IPS-15b (cell line): ENCODE measurements at regions not wholly inside any gene's neighbourhood (a gene's known extent, or its start where the extent isn't known, plus 50 kb on each side); places are given as distances from the start of the nearest gene placed in this dataset.

ENCODE experiments used
- H3K27me3 ChIP-seq: one replicate; pipeline ENCODE4 v1.6.1; 2013; ENCODE audit warnings: low read length; ENCODE audit not compliant: control insufficient read depth, insufficient read depth
- H3K36me3 ChIP-seq: one replicate; pipeline ENCODE4 v1.6.1; 2013; ENCODE audit warnings: low read length; ENCODE audit not compliant: control insufficient read depth, insufficient read depth
- H3K4me1 ChIP-seq: one replicate; pipeline ENCODE4 v1.6.1; 2013; ENCODE audit warnings: mild to moderate bottlenecking, low read length; ENCODE audit not compliant: control insufficient read depth, insufficient read depth
- H3K4me3 ChIP-seq: one replicate; pipeline ENCODE4 v1.5.1; 2013; ENCODE audit warnings: low read depth, low read length
- H3K9ac ChIP-seq: one replicate; pipeline ENCODE4 v1.6.1; 2013; ENCODE audit warnings: low read depth, mild to moderate bottlenecking, low read length
- H3K9me3 ChIP-seq: one replicate; pipeline ENCODE4 v1.6.1; 2013; ENCODE audit warnings: mild to moderate bottlenecking, low read length; ENCODE audit not compliant: control insufficient read depth, insufficient read depth

DNA sequence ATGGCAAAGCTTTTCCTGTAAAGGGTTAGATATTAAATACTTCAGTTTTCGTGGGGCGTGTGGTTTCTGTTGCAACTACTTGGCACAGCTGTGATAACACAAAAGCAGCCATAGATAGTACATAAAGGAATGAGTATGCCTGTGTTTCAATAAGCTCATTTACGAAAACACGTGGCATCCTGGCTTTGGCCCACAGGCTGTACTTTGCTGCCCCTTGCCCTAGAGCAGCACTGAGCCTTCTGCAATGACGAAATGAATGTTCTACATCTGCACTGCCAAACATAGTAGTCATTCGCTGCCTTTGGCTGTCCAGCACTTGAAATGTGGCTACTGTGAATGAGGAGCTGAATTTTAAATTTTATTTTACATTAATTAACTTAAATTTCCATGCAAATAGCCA, 376.2 kb upstream of the TPK1 start:
- Histone ChIP-seq H3K9ac (no peak overlapping the region), H3K9me3 (no peaks in the 10 kb centered on the region), H3K27me3 (no peaks in the 10 kb centered on the region), H3K4me3 (no peak overlapping the region), H3K36me3 (no peaks in the 10 kb centered on the region), H3K4me1 (no peaks in the 10 kb centered on the region)

DNA sequence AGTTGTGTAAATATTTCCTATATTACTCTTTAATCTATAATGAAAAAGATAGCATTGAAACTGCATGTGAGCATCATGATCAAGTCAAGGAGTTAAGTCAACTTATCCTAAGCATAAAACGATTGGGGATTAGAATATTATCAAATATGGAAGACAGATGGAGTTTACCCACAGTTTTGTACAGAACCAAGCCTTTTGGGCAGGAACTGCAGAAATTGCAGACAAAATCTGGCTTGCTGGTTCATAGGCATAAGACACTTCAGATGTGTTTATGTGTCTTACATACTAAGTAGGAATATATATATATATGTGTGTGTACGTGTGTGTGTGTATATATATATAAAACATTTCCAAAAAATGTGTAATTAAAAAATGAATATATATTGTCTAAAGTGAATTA, 375.4 kb upstream of the TPK1 start:
- Histone ChIP-seq H3K27me3 (no peaks in the 10 kb centered on the region), H3K4me1 (no peaks in the 10 kb centered on the region), H3K4me3 (no peak overlapping the region), H3K36me3 (no peaks in the 10 kb centered on the region), H3K9me3 (no peaks in the 10 kb centered on the region), H3K9ac (no peak overlapping the region)

DNA sequence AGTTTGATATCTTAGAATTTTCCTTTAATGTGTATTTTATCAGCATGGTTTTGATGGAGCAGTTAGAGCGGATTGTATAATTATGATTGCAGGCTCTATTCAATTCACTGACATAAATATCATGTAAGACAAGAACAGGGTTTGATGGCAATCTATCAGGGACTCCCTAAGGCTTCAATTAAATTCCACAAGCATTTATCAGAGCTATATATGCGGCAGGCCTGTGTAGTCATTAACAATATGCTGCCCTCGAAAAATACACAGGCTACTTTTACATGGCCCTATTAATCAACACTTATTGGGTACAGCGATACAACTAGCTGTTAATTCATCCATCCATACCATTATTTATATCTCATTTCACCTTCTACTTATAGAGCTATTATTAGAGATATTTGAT, 358.1 kb upstream of the TPK1 start:
- Histone ChIP-seq H3K36me3 (no peaks in the 10 kb centered on the region), H3K4me1 (no peaks in the 10 kb centered on the region), H3K9ac (no peak overlapping the region), H3K4me3 (no peak overlapping the region), H3K9me3 (no peaks in the 10 kb centered on the region), H3K27me3 (no peaks in the 10 kb centered on the region)

DNA sequence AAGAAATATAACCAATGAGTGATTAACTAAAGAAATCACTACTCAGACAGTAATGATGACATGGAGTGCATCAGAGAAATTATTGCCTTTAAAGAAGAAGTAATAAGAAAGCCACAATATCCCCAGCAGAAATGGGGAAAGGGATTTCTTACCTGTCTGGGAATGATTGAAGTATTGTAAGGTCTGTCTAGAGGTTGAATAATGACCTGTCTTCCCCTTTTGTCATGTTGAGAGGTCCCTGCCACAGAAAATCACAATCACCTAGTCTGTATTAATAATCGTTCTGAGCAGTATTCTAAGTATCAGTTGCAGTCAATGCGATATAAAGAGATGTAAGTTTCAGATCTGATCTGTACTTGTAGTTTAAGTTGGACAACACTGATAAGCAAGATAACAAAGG, 349.1 kb upstream of the TPK1 start:
- Histone ChIP-seq H3K4me3 (no peak overlapping the region), H3K4me1 (no peaks in the 10 kb centered on the region), H3K9ac (no peak overlapping the region), H3K36me3 (no peaks in the 10 kb centered on the region), H3K27me3 (no peaks in the 10 kb centered on the region), H3K9me3 (no peaks in the 10 kb centered on the region)

DNA sequence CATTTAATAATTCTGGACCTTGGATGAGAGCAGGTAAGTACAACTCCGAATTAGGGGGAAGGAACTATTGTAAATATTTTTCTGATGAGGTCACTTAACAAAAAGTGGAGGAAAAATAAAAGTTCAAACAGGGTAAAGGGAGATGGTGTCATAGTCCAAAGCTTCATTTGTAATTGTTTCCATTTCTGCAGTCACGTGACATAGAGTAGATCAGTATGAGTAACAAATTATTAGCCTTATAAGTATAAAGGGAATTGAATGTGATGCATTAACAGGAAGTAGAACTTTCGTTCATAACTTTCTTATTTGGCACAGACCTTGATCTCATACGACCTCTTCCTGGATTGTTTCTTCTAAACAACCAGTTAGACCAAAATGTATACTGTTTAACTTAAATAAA, 347.2 kb upstream of the TPK1 start:
- H3K36me3 ChIP-seq = no peaks in the 10 kb centered on the region
- H3K9me3 ChIP-seq = no peaks in the 10 kb centered on the region
- no peak overlapping the region for H3K4me3 ChIP-seq
- no peaks in the 10 kb centered on the region for H3K4me1 ChIP-seq
- H3K27me3 ChIP-seq = no peaks in the 10 kb centered on the region
- H3K9ac ChIP-seq = no peak overlapping the region

DNA sequence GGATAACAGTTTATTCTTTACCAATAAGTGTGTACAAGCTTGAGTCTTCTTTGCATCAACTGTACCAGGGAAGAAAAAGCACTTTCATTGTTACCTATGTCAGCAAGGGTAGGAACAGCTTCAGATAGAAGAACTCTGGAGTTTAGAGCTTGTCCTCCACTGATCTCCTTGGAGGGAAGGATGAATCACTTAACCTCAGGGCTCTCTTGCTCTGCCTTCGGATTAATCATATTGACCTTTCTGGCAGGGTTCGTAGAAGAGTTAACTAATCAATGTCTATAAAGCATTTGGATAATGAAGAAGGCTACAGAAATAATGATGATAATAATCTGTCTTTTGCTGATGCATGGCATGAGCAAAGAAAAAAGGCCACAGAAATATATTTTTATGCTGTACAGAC, 339.5 kb upstream of the TPK1 start:
- Histone ChIP-seq H3K9ac (no peak overlapping the region), H3K36me3 (no peaks in the 10 kb centered on the region), H3K4me3 (no peak overlapping the region), H3K9me3 (no peaks in the 10 kb centered on the region), H3K4me1 (no peaks in the 10 kb centered on the region), H3K27me3 (no peaks in the 10 kb centered on the region)

DNA sequence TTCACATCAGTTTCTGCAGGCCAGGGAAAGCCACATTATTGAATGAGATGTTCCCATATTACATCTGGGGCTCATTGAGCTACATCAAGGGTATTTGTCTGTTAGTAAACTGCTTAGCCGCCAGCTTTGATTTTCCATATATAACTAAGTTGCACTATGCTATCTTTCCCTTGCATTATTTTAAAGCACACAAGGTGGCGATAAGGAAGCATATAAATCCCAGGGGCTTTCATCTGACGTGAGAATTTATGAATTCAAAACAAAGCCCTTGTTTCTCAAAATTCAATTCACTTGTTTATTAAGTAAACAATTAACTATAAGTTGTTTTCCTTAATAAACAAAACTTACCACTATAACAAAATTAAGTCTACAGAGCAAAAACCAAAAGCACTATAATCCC, 334.1 kb upstream of the TPK1 start:
- Histone ChIP-seq H3K36me3 (no peaks in the 10 kb centered on the region), H3K9ac (no peak overlapping the region), H3K27me3 (no peaks in the 10 kb centered on the region), H3K4me3 (no peak overlapping the region), H3K9me3 (no peaks in the 10 kb centered on the region), H3K4me1 (no peaks in the 10 kb centered on the region)

DNA sequence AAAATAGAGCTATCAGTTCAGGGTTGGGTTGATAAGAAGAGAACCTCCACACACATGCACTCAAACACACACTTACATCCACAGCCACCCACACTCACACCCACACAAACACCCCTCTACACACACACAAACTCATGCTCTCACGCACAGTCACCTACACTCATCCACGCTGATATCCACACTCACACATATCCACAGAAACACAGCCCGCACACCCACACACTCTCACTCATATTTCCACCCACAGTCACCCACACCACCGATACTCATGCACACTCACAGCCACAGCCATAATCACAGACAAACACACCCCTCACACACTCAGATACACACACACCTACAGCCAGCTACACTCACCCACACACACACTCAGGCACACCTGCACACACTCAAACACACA, 333.0 kb upstream of the TPK1 start:
- Histone ChIP-seq H3K9me3 (no peaks in the 10 kb centered on the region), H3K4me3 (no peak overlapping the region), H3K36me3 (no peaks in the 10 kb centered on the region), H3K4me1 (no peaks in the 10 kb centered on the region), H3K9ac (no peak overlapping the region), H3K27me3 (no peaks in the 10 kb centered on the region)

DNA sequence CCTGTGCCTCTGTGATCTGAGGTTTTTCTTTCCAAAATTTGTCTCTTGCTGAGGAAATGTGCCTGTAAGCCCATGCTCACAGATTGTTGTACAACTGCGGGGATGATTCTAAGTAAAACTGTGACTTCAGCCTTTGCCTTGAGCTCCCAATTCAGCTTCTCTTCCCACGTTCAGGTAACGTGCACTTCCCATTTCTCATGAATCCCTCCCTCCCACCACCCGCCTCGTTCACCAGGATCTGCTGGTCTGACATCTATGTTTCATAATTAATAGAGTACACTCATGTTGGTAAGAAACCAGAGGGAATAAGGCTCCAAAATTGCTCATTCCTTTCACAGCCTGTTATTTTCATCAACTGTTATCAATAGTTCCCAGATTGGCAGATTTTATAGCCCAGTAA, 332.6 kb upstream of the TPK1 start:
- H3K4me3 ChIP-seq = no peak overlapping the region
- no peaks in the 10 kb centered on the region for H3K9me3 ChIP-seq
- H3K36me3 ChIP-seq = no peaks in the 10 kb centered on the region
- H3K9ac ChIP-seq = no peak overlapping the region
- no peaks in the 10 kb centered on the region for H3K27me3 ChIP-seq
- no peaks in the 10 kb centered on the region for H3K4me1 ChIP-seq

DNA sequence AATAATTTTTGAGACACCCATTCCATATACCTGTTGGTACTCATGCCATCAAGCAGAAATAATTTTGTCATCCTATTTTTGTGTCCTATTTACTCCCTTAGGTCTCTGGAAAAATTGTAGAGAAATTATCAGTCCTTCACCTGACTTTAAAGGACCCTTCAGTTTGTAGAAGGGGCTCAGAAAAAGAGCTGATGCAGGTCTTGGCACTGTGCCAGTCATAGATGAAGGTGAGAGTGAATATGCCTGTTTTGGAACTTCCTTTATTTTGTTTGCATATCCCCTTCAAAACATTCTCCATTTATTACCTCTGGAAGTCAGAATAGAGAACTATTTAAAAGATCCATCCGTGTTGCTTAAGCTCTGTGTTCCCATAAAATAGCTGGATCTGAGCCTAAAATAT, 321.0 kb upstream of the TPK1 start:
- Histone ChIP-seq H3K4me3 (no peak overlapping the region), H3K4me1 (no peaks in the 10 kb centered on the region), H3K9me3 (no peaks in the 10 kb centered on the region), H3K27me3 (no peaks in the 10 kb centered on the region), H3K9ac (no peak overlapping the region), H3K36me3 (no peaks in the 10 kb centered on the region)

DNA sequence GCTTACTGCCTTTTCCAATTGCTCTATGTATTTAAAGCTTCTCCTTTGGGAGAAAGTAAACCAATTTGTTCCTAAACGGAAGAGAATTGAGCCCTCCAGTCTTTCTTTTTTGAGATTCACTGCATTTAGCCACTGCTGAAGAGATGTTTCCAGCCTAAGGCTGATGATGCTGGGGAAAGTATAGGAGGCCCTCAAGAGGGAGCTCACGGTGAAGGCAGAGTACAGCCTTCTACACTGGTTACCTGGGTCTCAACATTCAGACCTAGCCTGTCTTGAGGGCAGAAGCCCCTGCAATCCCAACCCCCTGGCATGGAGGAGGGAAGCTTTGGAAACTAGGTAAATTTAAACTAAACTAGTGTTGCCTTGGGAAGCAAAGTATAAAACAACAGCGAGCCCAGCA, 316.7 kb upstream of the TPK1 start:
- no peak overlapping the region for H3K4me3 ChIP-seq
- H3K9ac ChIP-seq = no peak overlapping the region
- H3K4me1 ChIP-seq = no peaks in the 10 kb centered on the region
- H3K36me3 ChIP-seq = no peaks in the 10 kb centered on the region
- no peaks in the 10 kb centered on the region for H3K9me3 ChIP-seq
- H3K27me3 ChIP-seq = no peaks in the 10 kb centered on the region

DNA sequence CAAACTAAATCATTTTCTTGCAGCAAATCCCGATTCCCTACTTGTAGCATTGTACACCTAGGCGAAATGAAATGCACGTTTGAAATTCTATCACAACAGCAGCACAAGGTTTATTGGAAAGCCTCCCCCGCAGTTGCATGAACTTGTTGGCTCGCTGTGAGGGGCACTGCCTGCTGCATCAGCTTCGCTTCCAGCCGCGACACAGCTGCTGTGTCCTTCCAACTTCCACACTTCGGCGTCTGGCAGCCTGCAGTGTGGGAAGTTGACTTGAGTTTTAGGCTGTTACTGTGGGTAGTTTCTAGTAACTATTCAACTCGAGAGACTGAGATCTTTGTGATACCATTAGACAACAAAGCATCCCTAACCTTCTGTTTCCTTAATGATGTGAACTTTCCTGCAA, 315.8 kb upstream of the TPK1 start:
- Histone ChIP-seq H3K9ac (no peak overlapping the region), H3K27me3 (no peaks in the 10 kb centered on the region), H3K9me3 (no peaks in the 10 kb centered on the region), H3K4me3 (no peak overlapping the region), H3K4me1 (peaks cover under 1% of the 10 kb centered on the region), H3K36me3 (no peaks in the 10 kb centered on the region)

DNA sequence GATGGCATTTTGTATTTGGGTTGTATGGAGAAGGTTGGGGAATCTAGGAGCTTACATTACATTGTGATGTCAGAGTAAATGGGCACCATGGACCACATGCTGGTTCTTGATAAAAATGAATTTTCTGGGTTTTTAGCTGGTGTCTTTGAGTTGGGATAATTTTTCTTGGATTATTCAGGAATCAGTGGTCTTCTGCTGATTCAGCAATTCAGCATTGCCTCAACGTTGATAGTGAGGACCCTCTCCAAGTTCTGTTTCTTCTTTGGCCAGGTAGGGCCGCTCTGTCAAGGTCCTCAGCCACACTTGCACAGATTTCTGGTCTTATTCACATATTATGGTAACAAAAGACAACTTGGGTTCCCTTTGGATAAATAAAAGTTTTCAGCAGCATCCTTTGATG, 312.0 kb upstream of the TPK1 start:
- Histone ChIP-seq H3K36me3 (no peaks in the 10 kb centered on the region), H3K27me3 (no peaks in the 10 kb centered on the region), H3K9ac (no peak overlapping the region), H3K4me1 (peaks cover 4% of the 10 kb centered on the region), H3K9me3 (no peaks in the 10 kb centered on the region), H3K4me3 (no peak overlapping the region)
